OCI-LY1 (cell line): ENCODE measurements at regions not wholly inside any gene's neighbourhood (a gene's known extent, or its start where the extent isn't known, plus 50 kb on each side); places are given as distances from the start of the nearest gene placed in this dataset.

Experiments used
- H2AFZ ChIP-seq: fragments of 200-600 bp; sonication (generic), shearing (Covaris generic); 2 replicates; pipeline ENCODE4 v1.6.0; 2014; ENCODE audit warnings: antibody characterized with exemption, mild to moderate bottlenecking, low read length
- H3F3A ChIP-seq: fragments of 200-600 bp; sonication (generic), shearing (Covaris generic); 2 replicates; pipeline ENCODE4 v1.6.0; 2014; ENCODE audit warnings: mild to moderate bottlenecking, antibody characterized with exemption, low read length, moderate library complexity; ENCODE audit not compliant: insufficient read depth
- H3K27ac ChIP-seq: fragments of 200-600 bp; sonication (generic); 2 replicates; pipeline ENCODE4 v1.5.1; 2014; ENCODE audit warnings: low read length, mixed run types, mild to moderate bottlenecking, low read depth; ENCODE audit not compliant: poor library complexity, severe bottlenecking
- H3K27me3 ChIP-seq: fragments of 200-600 bp; sonication (generic); 2 replicates; pipeline ENCODE4 v1.6.0; 2014; ENCODE audit warnings: antibody characterized with exemption, mild to moderate bottlenecking, low read length, moderate library complexity; ENCODE audit not compliant: insufficient read depth
- H3K36me3 ChIP-seq: fragments of 200-600 bp; sonication (generic); 2 replicates; pipeline ENCODE4 v1.6.1; 2014; ENCODE audit warnings: mild to moderate bottlenecking, antibody characterized with exemption, low read length, moderate library complexity, mixed read lengths; ENCODE audit not compliant: insufficient read depth
- H3K4me1 ChIP-seq: fragments of 200-600 bp; sonication (generic); 2 replicates; pipeline ENCODE4 v1.5.1; 2014; ENCODE audit warnings: mild to moderate bottlenecking, low read length, moderate library complexity; ENCODE audit not compliant: insufficient read depth, severe bottlenecking
- H3K4me2 ChIP-seq: fragments of 200-600 bp; sonication (generic), shearing (Covaris generic); 2 replicates; pipeline ENCODE4 v1.6.1; 2014; ENCODE audit warnings: low read length
- H3K4me3 ChIP-seq: fragments of 200-600 bp; sonication (generic); 2 replicates; pipeline ENCODE4 v1.5.1; 2014; ENCODE audit warnings: low read length, low read depth, mild to moderate bottlenecking, mixed read lengths; ENCODE audit not compliant: poor library complexity, severe bottlenecking
- H3K79me2 ChIP-seq: fragments of 200-600 bp; shearing (Covaris generic); 2 replicates; pipeline ENCODE4 v1.6.1; 2016; ENCODE audit warnings: mixed run types, low read length, mixed read lengths; ENCODE audit not compliant: insufficient read depth
- H3K9ac ChIP-seq: fragments of 200-600 bp; sonication (generic), shearing (Covaris generic); 2 replicates; pipeline ENCODE4 v1.6.1; 2014; ENCODE audit warnings: mild to moderate bottlenecking, low read length, mixed read lengths
- H3K9me2 ChIP-seq: fragments of 200-600 bp; sonication (generic), shearing (Covaris generic); 2 replicates; pipeline ENCODE4 v1.6.1; 2014; ENCODE audit warnings: low read depth, mild to moderate bottlenecking, low read length, mixed read lengths
- H3K9me3 ChIP-seq: fragments of 200-600 bp; shearing (Covaris generic); 2 replicates; pipeline ENCODE4 v1.6.1; 2014; ENCODE audit warnings: low read length, mixed read lengths
- H4K20me1 ChIP-seq: fragments of 200-600 bp; sonication (generic), shearing (Covaris generic); 2 replicates; pipeline ENCODE4 v1.6.0; 2016; ENCODE audit warnings: mild to moderate bottlenecking, low read length; ENCODE audit not compliant: insufficient read depth
- CTCF ChIP-seq: fragments of 200-600 bp; sonication (generic), shearing (Covaris generic); IDR thresholded peaks from 2 replicates; pipeline ENCODE4 v1.5.1; 2017; ENCODE audit warnings: mild to moderate bottlenecking, antibody characterized with exemption, low read length, moderate library complexity, mixed read lengths
- EZH2 ChIP-seq: fragments of 200-600 bp; sonication (generic), shearing (Covaris generic); IDR thresholded peaks from 2 replicates; pipeline ENCODE4 v1.8.0; 2017; ENCODE audit warnings: borderline replicate concordance, mixed run types, mild to moderate bottlenecking, antibody characterized with exemption, low read length, moderate library complexity, mixed read lengths

GRCh38 chr11:111148121-111148520 lies 97.4 kb upstream of the POU2AF2 start:
- no peak overlapping the region for H2AFZ ChIP-seq
- TF ChIP-seq EZH2 (no peak), CTCF (no peak)
- H3K4me2 ChIP-seq: no peak overlapping the region
- no peaks in the 10 kb centered on the region for H3K36me3 ChIP-seq
- no peak overlapping the region for H3K9ac ChIP-seq
- H4K20me1 ChIP-seq: no peaks in the 10 kb centered on the region
- H3K79me2 ChIP-seq: no peaks in the 10 kb centered on the region
- H3K4me3 ChIP-seq: no peak overlapping the region
- no peaks in the 10 kb centered on the region for H3F3A ChIP-seq
- peaks cover under 1% of the 10 kb centered on the region for H3K4me1 ChIP-seq
- no peaks in the 10 kb centered on the region for H3K27me3 ChIP-seq
- H3K9me3 ChIP-seq: no peaks in the 10 kb centered on the region
- no peak overlapping the region for H3K27ac ChIP-seq
- H3K9me2 ChIP-seq: no peaks in the 10 kb centered on the region

- TF ChIP-seq EZH2 (no peak), CTCF (no peak)
- Histone ChIP-seq H3K4me1 (peaks cover 7% of the 10 kb centered on the region), H3K9me2 (no peaks in the 10 kb centered on the region), H3K9me3 (no peaks in the 10 kb centered on the region), H3K27ac (no peak overlapping the region), H3K36me3 (no peaks in the 10 kb centered on the region), H3K9ac (no peak overlapping the region), H3K4me3 (no peak overlapping the region), H4K20me1 (no peaks in the 10 kb centered on the region), H3K79me2 (no peaks in the 10 kb centered on the region), H3F3A (no peaks in the 10 kb centered on the region), H3K27me3 (no peaks in the 10 kb centered on the region), H2AFZ (no peak overlapping the region), H3K4me2 (no peak overlapping the region)
Observed at GRCh38 chr11:111137846-111138245, 107.7 kb upstream of the POU2AF2 start.

- Histone ChIP-seq H3K4me1 (peaks cover 7% of the 10 kb centered on the region), H3K27ac (no peak overlapping the region), H3K4me3 (no peak overlapping the region), H3F3A (no peaks in the 10 kb centered on the region), H3K9me3 (no peaks in the 10 kb centered on the region), H2AFZ (no peak overlapping the region), H3K27me3 (no peaks in the 10 kb centered on the region), H3K79me2 (no peaks in the 10 kb centered on the region), H3K9ac (no peak overlapping the region), H3K9me2 (no peaks in the 10 kb centered on the region), H3K4me2 (no peak overlapping the region), H3K36me3 (no peaks in the 10 kb centered on the region), H4K20me1 (no peaks in the 10 kb centered on the region)
- TF ChIP-seq EZH2: no peak
- TF ChIP-seq CTCF: no peak
Observed at GRCh38 chr11:111135778-111136570, 109.6 kb upstream of the POU2AF2 start.
